ENCODE measurements at regions not wholly inside any gene's neighbourhood (a gene's known extent, or its start where the extent isn't known, plus 50 kb on each side); places are given as distances from the start of the nearest gene placed in this dataset.
"Not testable (repeated sequence)": the region's sequence is repeated elsewhere in the genome, so short reads cannot be mapped to it uniquely, and the experiment has no call there.

- Mint-ChIP-seq H3K4me3 (no peak overlapping the region), H3K36me3 (no peaks in the 10 kb centered on the region)
Observed at GRCh38 chr15:75123395-75123794, 78.3 kb upstream of the C15orf39 start.

DNA sequence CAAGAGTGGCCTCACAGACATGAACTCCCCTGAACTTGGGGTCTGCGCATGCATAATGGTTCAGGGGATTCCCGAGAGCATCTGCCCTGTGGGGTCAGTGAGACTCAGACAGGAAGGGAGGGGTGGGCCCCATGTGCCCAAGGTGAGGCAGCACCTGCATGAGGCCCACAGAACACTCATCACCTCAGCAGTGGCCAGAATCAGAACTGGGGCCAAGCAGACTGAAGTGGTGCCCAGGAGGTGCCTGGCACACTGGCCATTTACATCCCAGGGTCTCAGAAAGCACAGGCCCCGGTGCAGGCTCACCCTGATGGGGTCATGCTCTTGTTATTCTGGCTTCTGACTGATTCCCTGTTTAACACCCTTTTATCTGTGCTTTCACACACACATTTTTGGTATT lies 77.4 kb upstream of the C15orf39 start:
- H3K27me3 Mint-ChIP-seq, H3K4me3 Mint-ChIP-seq, H3K9me3 Mint-ChIP-seq, H3K4me1 Mint-ChIP-seq, H3K27ac Mint-ChIP-seq, H3K36me3 Mint-ChIP-seq: not testable (repeated sequence)

More at GRCh38 chr15:75123395-75123794, 78.3 kb upstream of the C15orf39 start:
- Mint-ChIP-seq H3K27me3 (no peaks in the 10 kb centered on the region), H3K4me1 (no peaks in the 10 kb centered on the region), H3K9me3 (no peaks in the 10 kb centered on the region), H3K27ac (no peak overlapping the region)

GRCh38 chr15:75125935-75126334 lies 75.7 kb upstream of the C15orf39 start:
- H3K9me3 Mint-ChIP-seq: no peaks in the 10 kb centered on the region
- H3K4me1 Mint-ChIP-seq: peaks cover 9% of the 10 kb centered on the region
- H3K27me3 Mint-ChIP-seq: no peaks in the 10 kb centered on the region
- no peaks in the 10 kb centered on the region for H3K36me3 Mint-ChIP-seq
- no peak overlapping the region for H3K4me3 Mint-ChIP-seq
- H3K27ac Mint-ChIP-seq: no peak overlapping the region

DNA sequence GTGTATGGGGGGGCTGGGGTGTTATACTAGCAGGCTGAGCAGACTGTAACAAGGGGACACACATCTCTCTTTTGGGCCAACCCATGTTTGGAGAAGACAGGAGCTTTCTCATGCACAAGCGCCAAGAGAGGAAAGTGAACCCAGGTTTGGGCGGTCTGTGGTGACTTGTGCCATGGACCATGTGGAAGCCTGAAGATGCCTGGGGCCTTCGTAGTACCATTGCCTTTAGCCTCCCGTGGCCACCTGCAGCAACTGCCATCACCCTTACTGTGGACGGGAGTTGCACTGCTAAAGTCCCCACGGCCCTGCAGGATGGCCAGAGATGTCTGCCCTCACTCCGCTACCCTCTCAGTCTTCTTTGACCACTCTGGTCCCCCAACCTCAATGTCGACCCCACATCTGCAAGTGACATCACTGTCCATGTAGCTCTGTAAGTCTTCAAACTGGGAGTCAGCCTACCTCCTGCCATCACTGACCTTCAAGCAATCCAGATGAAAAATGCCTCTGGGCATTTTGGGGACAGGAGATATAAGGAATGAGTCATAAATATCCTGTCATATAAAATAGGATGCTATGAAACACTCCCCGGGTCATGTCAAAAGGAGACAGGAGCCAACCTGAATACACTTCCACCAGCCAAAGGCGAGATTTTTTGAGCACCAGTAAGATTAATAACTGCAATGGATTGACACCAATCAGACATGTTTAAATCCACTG lies 74.7 kb upstream of the C15orf39 start:
- H3K27me3 Mint-ChIP-seq: no peaks in the 10 kb centered on the region
- H3K9me3 Mint-ChIP-seq: no peaks in the 10 kb centered on the region
- H3K36me3 Mint-ChIP-seq: no peaks in the 10 kb centered on the region
- H3K4me1 Mint-ChIP-seq: peaks cover 14% of the 10 kb centered on the region
- H3K4me3 Mint-ChIP-seq: no peak overlapping the region
- no peak overlapping the region for H3K27ac Mint-ChIP-seq

DNA sequence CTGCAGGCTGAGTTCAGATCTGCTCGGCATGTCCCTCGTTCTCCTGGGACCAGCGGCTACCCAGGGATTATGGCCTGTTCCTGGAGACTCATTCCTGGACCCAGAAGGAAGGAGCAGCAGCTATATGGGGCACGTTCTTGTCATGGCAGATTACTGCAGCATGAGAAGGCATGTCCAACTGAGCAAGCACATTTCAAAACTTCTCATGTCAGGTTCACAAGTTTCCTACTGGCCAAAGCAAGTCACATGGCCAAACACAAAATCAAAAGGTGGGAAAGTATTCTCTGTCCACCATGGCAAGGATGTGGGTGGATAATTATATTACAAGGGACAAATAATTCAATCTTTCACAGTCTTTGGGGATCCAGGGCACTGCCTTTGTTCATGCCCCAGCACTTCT lies 71.9 kb upstream of the C15orf39 start:
- Mint-ChIP-seq H3K4me3 (no peak overlapping the region), H3K36me3 (no peaks in the 10 kb centered on the region), H3K27me3 (no peaks in the 10 kb centered on the region), H3K9me3 (no peaks in the 10 kb centered on the region), H3K4me1 (peaks cover 14% of the 10 kb centered on the region), H3K27ac (no peak overlapping the region)

DNA sequence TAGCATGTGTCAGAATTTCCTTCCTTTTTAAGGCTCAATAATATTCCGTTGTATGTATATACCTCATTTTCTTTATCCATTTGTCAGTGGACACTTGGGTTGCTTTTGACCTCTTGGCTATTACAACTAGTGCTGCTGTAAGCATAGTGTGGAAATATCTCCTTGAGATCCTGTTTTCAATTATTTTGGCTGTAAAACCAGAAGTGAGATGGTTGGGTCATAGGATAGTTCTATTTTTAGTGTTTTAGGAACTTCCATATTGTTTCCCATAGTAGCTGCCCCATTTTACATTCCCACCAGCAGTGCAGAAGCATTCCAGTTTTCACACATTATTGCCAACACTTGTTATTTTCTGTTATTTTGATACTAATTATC lies 70.4 kb upstream of the C15orf39 start:
- Mint-ChIP-seq H3K4me1 (peaks cover 14% of the 10 kb centered on the region), H3K27me3 (no peaks in the 10 kb centered on the region), H3K36me3 (no peaks in the 10 kb centered on the region), H3K27ac (no peak overlapping the region), H3K4me3 (peak overlapping the region; percentile 16), H3K9me3 (no peaks in the 10 kb centered on the region)

DNA sequence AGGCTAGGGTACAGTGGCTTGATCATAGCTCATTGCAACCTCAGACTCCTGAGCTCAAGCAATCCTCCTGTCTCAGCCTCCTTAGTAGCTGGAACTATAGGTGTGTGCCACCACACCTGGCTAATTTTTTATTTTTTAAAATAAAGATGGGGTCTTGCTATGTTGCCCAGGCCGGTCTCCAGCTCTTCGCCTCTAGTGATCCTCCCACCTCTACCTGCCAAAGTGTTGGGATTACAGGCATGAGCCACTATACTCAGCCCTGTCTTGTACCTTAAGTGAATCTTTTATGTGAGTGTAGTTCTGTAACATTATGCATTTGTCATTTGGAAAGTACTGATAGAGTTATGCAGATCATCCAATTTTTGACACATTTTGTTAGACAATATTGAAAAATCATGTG lies 66.9 kb upstream of the C15orf39 start:
- Mint-ChIP-seq H3K36me3 (no peaks in the 10 kb centered on the region), H3K4me1 (peaks cover 12% of the 10 kb centered on the region), H3K27ac (no peak overlapping the region), H3K27me3 (no peaks in the 10 kb centered on the region), H3K4me3 (no peak overlapping the region), H3K9me3 (no peaks in the 10 kb centered on the region)

DNA sequence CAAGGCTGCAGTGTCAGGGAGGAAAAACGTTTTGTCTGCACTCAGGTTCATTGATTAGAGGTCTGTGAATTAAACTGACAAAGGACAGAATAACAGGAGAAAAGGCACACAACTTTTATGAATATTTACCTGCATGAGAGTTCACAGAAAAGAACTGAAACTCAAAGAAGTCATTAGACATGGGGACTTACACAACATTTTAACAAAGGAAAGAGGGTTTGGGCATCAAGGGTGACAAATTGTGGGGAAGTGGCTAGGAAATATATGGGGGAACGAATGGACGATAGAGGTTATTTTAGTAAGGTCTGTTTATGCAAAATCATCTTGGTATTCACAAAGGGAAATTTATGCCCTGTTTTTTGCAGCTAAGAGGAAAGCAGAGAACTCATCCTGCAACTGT lies 65.6 kb upstream of the C15orf39 start:
- Mint-ChIP-seq H3K4me3 (no peak overlapping the region), H3K27me3 (no peaks in the 10 kb centered on the region), H3K4me1 (peaks cover 3% of the 10 kb centered on the region), H3K36me3 (no peaks in the 10 kb centered on the region), H3K9me3 (peaks cover 6% of the 10 kb centered on the region), H3K27ac (no peak overlapping the region)

DNA sequence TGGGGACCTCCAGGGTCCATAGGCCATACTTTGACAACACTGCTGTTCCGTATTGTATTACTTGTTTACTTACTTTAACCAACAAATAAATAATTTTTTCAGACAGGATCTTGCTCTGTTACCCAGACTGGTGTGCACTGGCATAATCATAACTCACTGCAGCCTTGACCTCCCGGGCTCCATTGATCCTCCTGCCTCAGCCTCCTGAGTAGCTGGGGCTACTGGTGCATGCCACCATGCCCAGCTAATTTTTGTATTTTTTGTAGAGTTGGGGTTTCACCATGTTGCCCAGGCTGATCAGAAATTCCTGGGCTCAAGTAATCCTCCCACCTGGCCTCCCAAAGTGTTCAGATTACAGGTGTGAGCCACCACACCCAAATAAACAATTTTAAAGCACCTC lies 64.9 kb upstream of the C15orf39 start:
- H3K27ac Mint-ChIP-seq: no peak overlapping the region

DNA sequence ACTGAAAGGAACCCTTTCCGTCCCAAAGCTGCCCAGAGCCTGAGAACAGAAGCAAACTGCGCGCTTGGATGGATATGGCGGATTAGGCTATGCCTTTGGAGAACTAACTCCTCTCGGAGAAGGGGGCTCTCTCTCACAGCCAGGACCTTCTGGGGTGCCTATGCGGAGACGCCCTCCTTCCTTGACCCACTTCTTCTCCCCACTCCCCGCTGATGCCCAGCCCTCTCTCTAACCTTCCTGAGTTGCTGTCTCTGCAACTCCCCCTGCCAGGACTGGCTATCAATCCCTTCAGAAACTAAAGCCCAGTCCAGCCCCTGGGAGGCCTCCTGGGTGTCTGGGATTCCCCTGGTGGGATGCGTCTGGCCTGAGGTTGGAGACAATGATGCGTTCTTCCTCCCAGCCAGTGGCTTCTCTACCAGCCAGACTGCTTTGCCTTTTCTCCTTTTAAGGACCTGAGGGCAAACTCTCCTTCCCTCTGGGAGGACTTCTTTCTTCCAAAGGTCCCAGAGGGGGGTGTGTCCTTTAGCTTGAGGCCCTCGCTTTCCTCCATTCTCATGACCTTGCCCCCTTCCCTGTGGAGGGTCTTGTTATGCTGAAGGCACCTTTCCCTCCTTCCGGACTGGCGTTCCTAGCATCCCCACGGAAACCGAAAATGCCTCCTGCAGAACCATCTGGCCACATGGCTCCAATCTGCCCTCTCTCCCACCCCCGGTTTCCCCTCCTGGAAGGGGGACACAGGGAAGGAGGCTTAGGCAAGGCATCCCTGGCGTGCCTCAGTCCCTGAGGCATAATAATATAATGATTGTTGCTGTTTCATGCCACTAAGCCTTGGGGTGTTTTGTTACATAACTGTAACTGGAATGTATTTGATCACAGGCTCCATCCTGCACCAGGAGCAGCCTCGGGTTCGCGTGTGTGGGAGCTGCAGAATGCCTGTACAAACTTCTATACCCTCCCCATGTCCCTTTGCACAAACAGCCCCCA lies 63.4 kb upstream of the C15orf39 start:
- no peaks in the 10 kb centered on the region for H3K27me3 Mint-ChIP-seq
- H3K4me1 Mint-ChIP-seq: no peaks in the 10 kb centered on the region
- H3K9me3 Mint-ChIP-seq: peaks cover 6% of the 10 kb centered on the region
- H3K36me3 Mint-ChIP-seq: peaks cover 4% of the 10 kb centered on the region
- H3K27ac Mint-ChIP-seq: no peak overlapping the region
- no peak overlapping the region for H3K4me3 Mint-ChIP-seq

More for the DNA sequence above, 64.9 kb upstream of the C15orf39 start:
- Mint-ChIP-seq H3K27me3 (no peaks in the 10 kb centered on the region), H3K36me3 (no peaks in the 10 kb centered on the region), H3K4me3 (no peak overlapping the region), H3K9me3 (peaks cover 6% of the 10 kb centered on the region), H3K4me1 (no peaks in the 10 kb centered on the region)

DNA sequence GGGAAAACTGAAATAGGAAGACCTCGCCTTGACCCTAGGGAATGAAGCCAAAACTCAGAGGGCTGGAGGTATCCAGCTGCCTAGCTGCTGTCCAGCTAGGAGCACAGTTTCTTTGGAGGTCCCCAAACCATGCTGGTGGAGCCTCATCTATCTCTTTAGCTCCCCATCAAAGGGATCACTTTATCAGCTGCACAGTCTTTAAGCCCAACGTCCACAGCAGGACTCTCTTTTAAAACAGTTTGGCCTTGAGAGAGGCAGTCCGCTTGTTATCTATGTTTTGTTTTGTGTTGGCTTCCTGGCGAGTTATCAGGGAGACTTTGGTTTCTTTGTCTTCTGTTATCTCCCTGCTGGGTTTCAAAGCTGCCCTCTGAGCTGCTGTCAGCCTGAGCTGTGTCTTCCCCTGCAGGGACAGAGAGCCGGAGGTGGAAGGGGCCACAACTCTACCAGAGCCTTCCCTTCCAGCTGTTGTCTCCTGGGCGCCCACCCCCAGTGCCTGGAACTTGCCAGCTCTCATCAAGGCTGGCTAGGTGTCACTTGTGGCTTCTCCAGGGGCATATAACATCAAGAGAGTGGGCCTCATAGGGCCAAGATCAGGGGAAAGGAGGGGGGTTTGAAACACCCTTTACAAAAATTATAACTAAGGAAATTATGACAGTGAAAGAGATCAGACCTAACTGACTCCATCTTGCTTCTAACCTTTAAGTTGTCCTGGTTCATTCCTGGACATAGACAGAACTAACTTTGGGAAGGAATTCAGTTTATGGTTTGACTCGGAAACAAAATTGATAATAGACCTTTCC lies 61.4 kb upstream of the C15orf39 start:
- H3K27me3 Mint-ChIP-seq: no peaks in the 10 kb centered on the region
- H3K9me3 Mint-ChIP-seq: peaks cover 6% of the 10 kb centered on the region
- H3K4me3 Mint-ChIP-seq: no peak overlapping the region
- H3K36me3 Mint-ChIP-seq: peaks cover 4% of the 10 kb centered on the region
- no peak overlapping the region for H3K27ac Mint-ChIP-seq
- H3K4me1 Mint-ChIP-seq: no peaks in the 10 kb centered on the region

GRCh38 chr15:75142499-75142898 lies 59.2 kb upstream of the C15orf39 start:
- no peak overlapping the region for H3K27ac Mint-ChIP-seq
- peaks cover 4% of the 10 kb centered on the region for H3K36me3 Mint-ChIP-seq
- no peak overlapping the region for H3K4me3 Mint-ChIP-seq
- no peaks in the 10 kb centered on the region for H3K27me3 Mint-ChIP-seq
- peaks cover 6% of the 10 kb centered on the region for H3K9me3 Mint-ChIP-seq
- H3K4me1 Mint-ChIP-seq: no peaks in the 10 kb centered on the region

- peaks cover 6% of the 10 kb centered on the region for H3K9me3 Mint-ChIP-seq
- no peaks in the 10 kb centered on the region for H3K27me3 Mint-ChIP-seq
- H3K36me3 Mint-ChIP-seq: peaks cover 4% of the 10 kb centered on the region
- no peak overlapping the region for H3K4me3 Mint-ChIP-seq
- no peaks in the 10 kb centered on the region for H3K4me1 Mint-ChIP-seq
- H3K27ac Mint-ChIP-seq: no peak overlapping the region
Observed at GRCh38 chr15:75143738-75144334, 57.8 kb upstream of the C15orf39 start.

GRCh38 chr15:75145027-75145841 lies 56.4 kb upstream of the C15orf39 start:
- Mint-ChIP-seq H3K4me3 (no peak overlapping the region), H3K27me3 (no peaks in the 10 kb centered on the region), H3K27ac (no peak overlapping the region), H3K36me3 (peaks cover 4% of the 10 kb centered on the region), H3K9me3 (peaks cover 6% of the 10 kb centered on the region), H3K4me1 (peaks cover 2% of the 10 kb centered on the region)

Measured in activated naive CD4-positive, alpha-beta T cell treated with anti-CD3 and anti-CD28 coated beads, Interleukin-2, amount 50 U/mL, for 24 hours (primary cell).